ENCODE measurements at regions not wholly inside any gene's neighbourhood (a gene's known extent, or its start where the extent isn't known, plus 50 kb on each side); places are given as distances from the start of the nearest gene placed in this dataset.

DNA sequence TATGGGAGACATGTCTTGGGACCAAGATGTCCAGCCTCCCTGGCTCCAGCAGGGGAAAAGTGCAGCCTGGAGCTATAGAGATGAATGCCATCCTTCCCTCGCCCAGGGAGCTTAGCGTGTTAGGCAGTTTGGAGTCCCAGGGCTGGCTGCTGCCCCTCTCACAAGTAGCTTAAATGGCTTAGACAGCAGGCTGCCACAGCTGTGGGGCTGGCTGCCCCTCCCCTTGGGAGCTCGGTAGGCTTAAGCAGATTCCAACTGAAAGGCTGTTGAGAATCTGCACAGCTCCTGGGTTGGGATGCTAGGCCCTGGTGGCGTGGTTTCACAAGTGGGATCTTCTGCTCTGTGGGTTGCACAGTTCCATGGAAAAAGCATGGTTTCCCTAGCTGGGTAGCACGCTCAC, 940.5 kb upstream of the DDX18 start:
- H3K79me2 ChIP-seq (ENCODE audit: control insufficient read depth in 1 of 2, insufficient read depth in 2 of 2, low read length in 2 of 2), result no peaks in the 10 kb centered on the region
- H3K36me3 ChIP-seq (ENCODE audit: control insufficient read depth in 2 of 4, insufficient read depth in 4 of 4, low read length in 3 of 4), result no peaks in the 10 kb centered on the region
- no peak overlapping the region for H3K18ac ChIP-seq (ENCODE audit: extremely low read depth, low read length)
- DNase-seq (ENCODE audit: low read depth in 1 of 2, low spot score in 2 of 2), result no peak
- H2BK120ac ChIP-seq (replicated peaks; ENCODE audit: low read depth, low read length), result no peak overlapping the region
- CTCF ChIA-PET (ENCODE audit: partially characterized antibody), result no interaction called here
- no peak overlapping the region for H3K4ac ChIP-seq (replicated peaks; ENCODE audit: insufficient read length, low read depth, low read length)
- no peak overlapping the region for H2BK5ac ChIP-seq (ENCODE audit: low read depth, low read length)
- 86% methylated on average over 5 of the region's 5 CpGs; no CpG with 5 or more reads in 1 of the 2 experiments for WGBS, 2 experiments (ENCODE audit: extremely low coverage in 1 of 2, insufficient coverage in 1 of 2, insufficient read length in 1 of 2, insufficient replicate concordance in 2 of 2, low coverage in 1 of 2, low lambda C conversion rate in 2 of 2, missing lambda C conversion rate in 1 of 2)
- H4K20me1 ChIP-seq (replicated peaks in 1 of 2; ENCODE audit: control insufficient read depth in 1 of 2, insufficient read depth in 2 of 2, low read length in 2 of 2), result no peaks in the 10 kb centered on the region
- peak overlapping the region; percentile 31; the same call in 1 of the 2 replicates for H4K8ac ChIP-seq (ENCODE audit: extremely low read depth, insufficient read depth, low read length)
- H3K56ac ChIP-seq (replicated peaks; ENCODE audit: insufficient read length, low read depth, low read length), result no peak overlapping the region
- H2BK12ac ChIP-seq (ENCODE audit: low read depth, low read length), result no peak overlapping the region
- no peaks in the 10 kb centered on the region for H3K79me1 ChIP-seq (ENCODE audit: low read depth, low read length)
- H2BK15ac ChIP-seq (ENCODE audit: low read length), result no peak overlapping the region
- H3K27ac ChIP-seq (ENCODE audit: low read depth, low read length), result no peak overlapping the region
- no peak overlapping the region for H4K5ac ChIP-seq (ENCODE audit: insufficient read length, low read depth, low read length)
- H4K91ac ChIP-seq (replicated peaks; ENCODE audit: insufficient read length, low read length), result no peak overlapping the region
- H3K9me3 ChIP-seq (ENCODE audit: insufficient read depth in 2 of 2, low read depth in 1 of 2, low read length in 1 of 2), result no peaks in the 10 kb centered on the region
- no peak overlapping the region for H2BK20ac ChIP-seq (ENCODE audit: low read length)
- no peak overlapping the region for H3K23ac ChIP-seq (ENCODE audit: insufficient read length)
- H3K9ac ChIP-seq (replicated peaks in 1 of 4; ENCODE audit: extremely low read depth in 1 of 4, low read depth in 3 of 4, low read length in 3 of 4), result no peak overlapping the region
- H3K4me3 ChIP-seq (ENCODE audit: extremely low read depth in 1 of 4, insufficient read depth in 2 of 4, low read depth in 3 of 4, low read length in 4 of 4), result no peak overlapping the region
- POLR2A ChIA-PET (ENCODE audit: partially characterized antibody), result no interaction called here
- H2AFZ ChIP-seq (ENCODE audit: low read length), result no peak overlapping the region
- H3K27me3 ChIP-seq (replicated peaks in 1 of 4; ENCODE audit: control insufficient read depth in 3 of 4, extremely low read depth in 1 of 4, insufficient read depth in 3 of 4, low read length in 3 of 4), result no peaks in the 10 kb centered on the region
- no peaks in the 10 kb centered on the region for H3K23me2 ChIP-seq (ENCODE audit: low read depth, low read length)
- no peak overlapping the region for H3K4me2 ChIP-seq (ENCODE audit: insufficient read depth in 1 of 2, low read depth in 2 of 2, low read length in 2 of 2)
- H2AK5ac ChIP-seq (ENCODE audit: low read depth, low read length), result no peak overlapping the region
- no peak for FAIRE-seq
- H3K4me1 ChIP-seq (replicated peaks in 1 of 4; ENCODE audit: control insufficient read depth in 3 of 4, insufficient read depth in 4 of 4, low read length in 3 of 4), result no peaks in the 10 kb centered on the region
- no peak overlapping the region for H3K14ac ChIP-seq (ENCODE audit: insufficient read length)
- TF ChIP-seq, protein P1, sequence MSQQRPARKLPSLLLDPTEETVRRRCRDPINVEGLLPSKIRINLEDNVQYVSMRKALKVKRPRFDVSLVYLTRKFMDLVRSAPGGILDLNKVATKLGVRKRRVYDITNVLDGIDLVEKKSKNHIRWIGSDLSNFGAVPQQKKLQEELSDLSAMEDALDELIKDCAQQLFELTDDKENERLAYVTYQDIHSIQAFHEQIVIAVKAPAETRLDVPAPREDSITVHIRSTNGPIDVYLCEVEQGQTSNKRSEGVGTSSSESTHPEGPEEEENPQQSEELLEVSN (IDR thresholded peaks at IDR 0.05), result no peak
- TF ChIP-seq YY1 (IDR thresholded peaks at IDR 0.05; ENCODE audit: low read depth, low read length), result no peak
- TF ChIP-seq EP300 (IDR thresholded peaks at IDR 0.05; ENCODE audit: borderline replicate concordance in 1 of 2, low read depth in 2 of 2, low read length in 2 of 2), result no peak
- TF ChIP-seq NRF1 (IDR thresholded peaks at IDR 0.05; ENCODE audit: low read depth, low read length), result no peak
- TF ChIP-seq NANOG (IDR thresholded peaks at IDR 0.05; ENCODE audit: insufficient read depth, low read depth, low read length, poor library complexity, severe bottlenecking), result no peak
- no peak for TF ChIP-seq ZNF274 (IDR thresholded peaks at IDR 0.05; ENCODE audit: borderline replicate concordance, extremely low read depth, low read length)
- TF ChIP-seq, protein P2, sequence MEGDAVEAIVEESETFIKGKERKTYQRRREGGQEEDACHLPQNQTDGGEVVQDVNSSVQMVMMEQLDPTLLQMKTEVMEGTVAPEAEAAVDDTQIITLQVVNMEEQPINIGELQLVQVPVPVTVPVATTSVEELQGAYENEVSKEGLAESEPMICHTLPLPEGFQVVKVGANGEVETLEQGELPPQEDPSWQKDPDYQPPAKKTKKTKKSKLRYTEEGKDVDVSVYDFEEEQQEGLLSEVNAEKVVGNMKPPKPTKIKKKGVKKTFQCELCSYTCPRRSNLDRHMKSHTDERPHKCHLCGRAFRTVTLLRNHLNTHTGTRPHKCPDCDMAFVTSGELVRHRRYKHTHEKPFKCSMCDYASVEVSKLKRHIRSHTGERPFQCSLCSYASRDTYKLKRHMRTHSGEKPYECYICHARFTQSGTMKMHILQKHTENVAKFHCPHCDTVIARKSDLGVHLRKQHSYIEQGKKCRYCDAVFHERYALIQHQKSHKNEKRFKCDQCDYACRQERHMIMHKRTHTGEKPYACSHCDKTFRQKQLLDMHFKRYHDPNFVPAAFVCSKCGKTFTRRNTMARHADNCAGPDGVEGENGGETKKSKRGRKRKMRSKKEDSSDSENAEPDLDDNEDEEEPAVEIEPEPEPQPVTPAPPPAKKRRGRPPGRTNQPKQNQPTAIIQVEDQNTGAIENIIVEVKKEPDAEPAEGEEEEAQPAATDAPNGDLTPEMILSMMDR (IDR thresholded peaks at IDR 0.05; ENCODE audit: control extremely low read depth in 1 of 3, insufficient read depth in 1 of 3, low read depth in 1 of 3, low read length in 3 of 3), result no peak
- no peak for TF ChIP-seq JUN (IDR thresholded peaks at IDR 0.05; ENCODE audit: low read depth, low read length)
- TF ChIP-seq RXRA (IDR thresholded peaks at IDR 0.05; ENCODE audit: insufficient read depth, low read depth, low read length), result no peak
- TF ChIP-seq CTBP2 (IDR thresholded peaks at IDR 0.05; ENCODE audit: borderline replicate concordance, insufficient read depth, insufficient read length, low read length), result no peak
- no peak for TF ChIP-seq SIRT6 (IDR thresholded peaks at IDR 0.05; ENCODE audit: low read length)
